GM21381 (cell line): ENCODE measurements at regions not wholly inside any gene's neighbourhood (a gene's known extent, or its start where the extent isn't known, plus 50 kb on each side); places are given as distances from the start of the nearest gene placed in this dataset.
"Not testable (repeated sequence)": the region's sequence is repeated elsewhere in the genome, so short reads cannot be mapped to it uniquely, and the experiment has no call there.

ENCODE experiments used
- ATAC-seq: cut with Tn5 transposase; IDR thresholded peaks from one replicate; pipeline ENCODE4 v1.9.1; 2021; ENCODE audit warnings: mild to moderate bottlenecking, moderate library complexity; ENCODE audit not compliant: unreplicated experiment

GRCh38 chr5:167415779-167416746, 875.4 kb upstream of the WWC1 start:
- ATAC-seq, result no peak

- no peak for ATAC-seq
These were observed 873.8 kb upstream of the WWC1 start for GRCh38 chr5:167417662-167418061.

GRCh38 chr5:167425161-167425560, 866.3 kb upstream of the WWC1 start:
- ATAC-seq, result no peak

- no peak for ATAC-seq
These were observed 864.9 kb upstream of the WWC1 start for GRCh38 chr5:167426501-167426900.

- not testable (repeated sequence) for ATAC-seq
These were observed 863.8 kb upstream of the WWC1 start for GRCh38 chr5:167427641-167428040.

- ATAC-seq, result no peak
These were observed 850.6 kb upstream of the WWC1 start for GRCh38 chr5:167440846-167441245.

GRCh38 chr5:167442922-167443321, 848.5 kb upstream of the WWC1 start:
- no peak for ATAC-seq

GRCh38 chr5:167447466-167448375, 843.7 kb upstream of the WWC1 start:
- ATAC-seq, result no peak

GRCh38 chr5:167448376-167448775, 843.1 kb upstream of the WWC1 start:
- ATAC-seq, result no peak

GRCh38 chr5:167451076-167451475, 840.4 kb upstream of the WWC1 start:
- no peak for ATAC-seq

- no peak for ATAC-seq
These were observed 839.3 kb upstream of the WWC1 start for GRCh38 chr5:167452136-167452535.

GRCh38 chr5:167453246-167454030, 838.0 kb upstream of the WWC1 start:
- no peak for ATAC-seq

GRCh38 chr5:167458412-167458811, 833.0 kb upstream of the WWC1 start:
- no peak for ATAC-seq

- ATAC-seq, result no peak
These were observed 830.9 kb upstream of the WWC1 start for GRCh38 chr5:167460449-167461020.

- no peak for ATAC-seq
These were observed 827.5 kb upstream of the WWC1 start for GRCh38 chr5:167463939-167464338.

GRCh38 chr5:167466992-167467391, 824.5 kb upstream of the WWC1 start:
- no peak for ATAC-seq

GRCh38 chr5:167472566-167473108, 818.8 kb upstream of the WWC1 start:
- no peak for ATAC-seq

- ATAC-seq, result no peak
These were observed 813.3 kb upstream of the WWC1 start for GRCh38 chr5:167478188-167478587.

- no peak for ATAC-seq
These were observed 811.7 kb upstream of the WWC1 start for GRCh38 chr5:167479779-167480178.

- no peak for ATAC-seq
These were observed 810.1 kb upstream of the WWC1 start for GRCh38 chr5:167481345-167481744.
